Activated CD4-positive, alpha-beta T cell treated with anti-CD3 and anti-CD28 coated beads for 1 hour (primary cell): ENCODE measurements at regions not wholly inside any gene's neighbourhood (a gene's known extent, or its start where the extent isn't known, plus 50 kb on each side); places are given as distances from the start of the nearest gene placed in this dataset.
"Not testable (repeated sequence)": the region's sequence is repeated elsewhere in the genome, so short reads cannot be mapped to it uniquely, and the experiment has no call there.

Experiments used
- DNase-seq: peaks from one replicate; pipeline ENCODE4 v3.0.0-alpha.2; 2020

DNA sequence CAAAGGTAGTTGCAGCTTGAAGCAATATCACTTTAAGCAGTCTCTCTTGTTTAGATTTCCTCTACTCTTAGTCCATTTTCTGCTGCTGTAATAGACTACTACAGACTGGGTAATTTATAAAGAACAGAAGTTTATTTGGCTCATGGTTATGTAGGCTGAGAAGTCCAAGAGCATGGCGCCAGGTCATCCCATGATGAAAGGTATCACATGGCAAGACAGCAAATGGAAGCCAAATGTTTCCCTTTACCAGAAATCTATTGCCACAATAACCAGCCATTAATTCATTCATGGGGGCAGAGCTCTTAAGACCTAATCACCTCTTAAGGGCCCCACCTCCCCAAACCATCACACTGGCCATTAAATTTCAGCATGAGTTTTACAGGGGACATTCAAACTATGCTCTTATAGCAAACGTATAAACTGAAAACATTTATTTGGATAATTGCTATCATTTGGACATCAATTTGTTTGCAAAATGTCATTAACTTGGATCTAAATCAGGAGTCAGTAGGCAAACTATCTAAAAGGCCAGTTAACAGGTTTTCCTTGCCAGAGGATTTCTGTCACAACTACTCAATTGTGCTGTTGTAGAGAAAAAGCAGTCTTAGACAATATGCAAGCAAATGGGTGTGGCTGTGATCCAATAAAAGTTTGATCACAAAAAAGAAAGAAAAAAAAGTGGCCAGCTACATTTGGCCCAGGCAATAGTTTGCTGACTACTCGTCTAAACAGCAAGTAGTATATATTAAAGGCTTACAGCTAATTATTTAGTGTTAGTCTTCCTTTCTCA is 75.7 kb upstream of the GUCY1A1 start:
- DNase-seq = no peak

DNA sequence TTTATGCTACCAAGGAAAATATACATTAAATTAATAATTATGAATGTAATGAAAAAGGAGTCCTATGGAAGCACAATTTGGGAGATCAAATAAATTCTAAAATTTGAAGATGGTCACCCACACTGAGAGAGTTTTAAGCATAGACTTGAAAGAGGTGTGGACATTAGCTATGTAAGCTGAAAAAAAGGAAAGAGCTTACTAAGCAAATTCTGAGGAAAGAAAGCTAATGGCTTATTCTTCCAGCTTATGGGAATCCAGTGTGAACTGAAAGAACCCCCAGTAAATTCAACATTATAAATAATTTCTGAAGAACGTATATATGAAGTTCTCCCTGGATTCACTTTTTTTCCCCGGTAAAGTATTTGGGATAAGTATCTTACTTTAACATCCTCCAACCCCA is 78.2 kb upstream of the GUCY1A1 start:
- no peak for DNase-seq

DNA sequence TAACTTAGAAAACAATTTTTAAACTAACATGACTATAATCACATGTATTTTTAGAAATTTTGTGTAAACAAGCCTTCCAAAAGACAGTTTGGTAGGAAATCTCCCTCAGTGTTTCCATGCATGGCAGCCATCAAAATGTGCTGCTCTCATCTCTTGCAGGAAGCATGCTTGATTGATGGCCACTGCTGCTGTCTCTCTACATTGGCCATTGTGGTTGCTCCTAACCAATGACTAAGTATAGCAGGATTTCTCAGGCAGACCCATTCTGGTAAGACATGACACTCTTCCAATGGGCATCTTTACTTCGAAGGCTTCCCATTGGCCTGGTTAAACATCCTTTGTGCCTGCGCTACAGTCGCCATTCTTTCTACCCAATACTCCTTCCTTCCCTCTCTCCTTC is 78.9 kb upstream of the GUCY1A1 start:
- no peak for DNase-seq

DNA sequence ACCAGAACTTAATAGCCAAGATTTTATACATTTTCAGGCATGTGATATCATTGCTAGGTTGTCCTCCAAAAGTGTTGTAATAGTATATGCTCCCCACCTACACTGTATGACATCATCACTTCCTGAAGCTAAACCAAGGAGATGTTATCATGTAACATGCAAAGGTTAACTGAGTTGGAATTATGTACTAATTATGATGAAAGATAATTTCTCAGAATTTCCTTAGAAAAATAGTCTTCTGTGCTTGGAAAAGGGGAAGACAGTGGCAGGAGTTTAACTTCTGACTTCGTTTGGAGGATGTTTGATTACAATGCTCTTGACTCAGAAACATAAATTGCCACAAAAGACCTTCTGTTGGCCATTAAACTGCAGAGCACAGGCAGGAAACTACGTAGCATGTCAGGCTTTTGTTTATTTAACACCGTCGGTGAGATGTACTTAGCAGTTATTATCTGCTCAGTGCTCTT is 83.6 kb upstream of the GUCY1A1 start:
- no peak for DNase-seq

DNA sequence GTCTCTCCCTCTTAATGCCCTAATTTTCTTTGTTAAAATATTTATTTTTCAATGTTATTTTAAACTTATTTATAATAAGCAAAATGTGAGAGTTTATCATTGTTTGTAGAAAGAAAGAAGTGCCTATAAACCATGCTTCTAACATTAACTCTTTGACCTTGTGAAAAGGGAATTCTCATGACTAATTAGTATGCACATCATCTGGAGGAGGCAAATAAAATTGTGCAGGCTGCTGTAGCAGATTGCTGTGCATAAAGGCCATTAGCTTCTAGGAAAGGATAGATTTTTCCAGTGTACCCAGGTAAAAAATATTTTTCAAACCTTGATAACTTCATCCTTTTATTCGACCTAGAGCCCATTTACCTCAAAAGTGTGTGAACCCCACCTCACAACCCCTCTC is 84.6 kb upstream of the GUCY1A1 start:
- no peak for DNase-seq

DNA sequence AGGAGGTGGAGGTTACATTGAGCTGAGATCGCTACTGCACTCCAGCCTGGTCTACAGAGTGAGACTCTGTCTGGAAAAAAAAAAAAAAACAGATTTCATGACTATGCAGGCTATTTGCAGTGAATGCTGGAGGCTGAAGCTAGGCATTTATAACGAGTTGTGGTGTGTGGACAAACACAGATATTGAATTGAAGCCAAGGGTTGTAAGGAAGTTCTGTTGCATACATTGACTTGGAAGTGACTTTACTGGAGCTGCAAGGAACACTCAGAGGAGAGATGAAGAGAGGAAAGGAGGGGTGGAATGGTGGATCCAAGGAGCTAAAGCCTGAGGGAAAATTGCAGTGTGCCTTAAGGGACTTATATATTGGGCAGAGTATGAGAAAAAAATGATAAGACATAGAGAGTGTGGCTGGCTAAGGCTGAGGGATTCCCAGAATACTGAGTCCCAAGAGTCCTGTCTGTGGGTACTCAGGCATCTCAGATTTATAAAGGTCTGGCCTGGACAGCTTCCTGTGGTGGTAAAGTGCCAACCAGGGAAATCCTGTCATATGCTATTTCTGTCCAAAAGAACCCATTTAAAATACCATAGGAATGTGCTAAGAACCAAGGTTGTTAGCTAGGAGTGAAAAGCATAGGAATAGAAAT is 87.8 kb upstream of the GUCY1A1 start:
- no peak for DNase-seq

DNA sequence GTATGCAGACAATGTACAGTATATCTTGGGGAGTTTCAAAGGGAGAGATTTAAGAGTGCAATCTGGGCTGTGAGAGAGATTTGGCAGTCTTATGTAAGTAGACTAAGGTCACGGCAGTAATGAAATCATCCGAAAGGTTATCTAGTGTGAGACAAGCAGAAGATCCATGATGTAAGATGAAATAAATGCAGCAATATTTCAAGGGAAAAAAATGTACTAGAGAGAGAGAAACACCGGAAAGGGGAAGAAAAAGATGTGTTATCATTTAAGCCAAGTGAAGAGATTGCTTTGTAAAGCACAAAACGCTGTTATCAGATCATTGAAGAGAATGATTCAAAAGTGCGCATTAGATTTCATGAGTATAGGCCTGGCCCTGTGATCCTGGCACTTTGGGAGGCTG is 88.4 kb upstream of the GUCY1A1 start:
- no peak for DNase-seq

DNA sequence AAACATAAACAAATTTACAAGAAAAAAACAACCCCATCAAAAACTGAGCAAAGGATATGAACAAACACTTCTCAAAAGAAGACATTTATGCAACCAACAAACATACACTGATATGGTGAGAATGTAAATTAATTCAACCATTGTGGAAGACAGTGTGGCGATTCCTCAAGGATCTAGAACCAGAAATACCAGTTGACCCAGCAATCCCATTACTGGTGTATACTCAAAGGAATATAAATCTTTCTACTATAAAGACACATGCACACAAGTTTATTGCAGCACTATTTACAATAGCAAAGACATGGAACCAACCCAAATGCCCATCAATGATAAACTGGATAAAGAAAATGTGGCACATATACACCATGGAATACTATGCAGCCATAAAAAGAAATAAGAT is 92.3 kb upstream of the GUCY1A1 start:
- DNase-seq = not testable (repeated sequence)

DNA sequence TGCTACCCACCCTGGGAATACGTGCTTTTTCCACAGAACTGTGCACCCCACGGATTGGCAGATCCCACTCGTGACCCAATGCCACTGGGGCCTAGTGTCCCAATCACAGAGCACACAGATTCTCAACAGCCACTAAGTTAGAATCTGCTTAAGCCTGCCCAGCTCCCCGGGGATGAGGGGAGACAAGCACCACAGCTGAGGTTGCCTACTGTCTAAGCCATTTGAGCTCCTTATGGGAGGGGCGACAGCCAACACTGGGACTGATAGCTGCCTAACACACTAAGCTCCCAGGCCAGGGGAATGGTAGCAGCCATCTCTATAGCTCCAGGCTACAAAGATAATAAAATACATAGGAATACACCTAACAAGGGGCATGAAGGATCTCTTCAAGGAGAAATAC is 93.5 kb upstream of the GUCY1A1 start:
- DNase-seq = no peak

DNA sequence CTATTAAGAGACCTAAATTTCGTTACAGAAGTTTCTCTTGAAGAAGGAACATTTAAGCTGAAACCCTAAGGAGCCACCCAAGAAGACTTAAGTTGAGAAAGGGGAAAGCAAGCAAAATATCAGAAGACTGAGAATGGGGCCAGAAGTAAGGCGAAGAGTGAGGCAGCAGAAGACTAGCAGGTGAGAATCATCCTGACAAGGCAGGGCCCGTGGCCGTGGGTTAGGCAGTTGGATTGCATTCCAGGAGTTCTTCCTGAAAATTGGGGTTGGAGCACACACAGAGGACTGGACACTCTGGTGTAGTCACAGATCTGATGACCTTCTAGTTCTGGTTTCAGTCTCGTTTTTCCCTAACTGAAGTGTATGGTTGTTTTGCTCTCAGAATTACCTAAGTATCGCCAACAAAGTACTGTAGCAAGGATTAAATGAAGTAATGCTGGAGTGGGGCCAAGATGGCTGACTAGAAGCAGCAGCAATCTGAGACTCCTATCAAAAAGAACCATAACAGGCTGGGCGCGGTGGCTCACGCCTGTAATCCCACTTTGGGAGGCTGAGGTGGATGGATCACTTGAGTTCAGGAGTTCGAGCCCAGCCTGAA is 94.4 kb upstream of the GUCY1A1 start:
- DNase-seq = no peak

DNA sequence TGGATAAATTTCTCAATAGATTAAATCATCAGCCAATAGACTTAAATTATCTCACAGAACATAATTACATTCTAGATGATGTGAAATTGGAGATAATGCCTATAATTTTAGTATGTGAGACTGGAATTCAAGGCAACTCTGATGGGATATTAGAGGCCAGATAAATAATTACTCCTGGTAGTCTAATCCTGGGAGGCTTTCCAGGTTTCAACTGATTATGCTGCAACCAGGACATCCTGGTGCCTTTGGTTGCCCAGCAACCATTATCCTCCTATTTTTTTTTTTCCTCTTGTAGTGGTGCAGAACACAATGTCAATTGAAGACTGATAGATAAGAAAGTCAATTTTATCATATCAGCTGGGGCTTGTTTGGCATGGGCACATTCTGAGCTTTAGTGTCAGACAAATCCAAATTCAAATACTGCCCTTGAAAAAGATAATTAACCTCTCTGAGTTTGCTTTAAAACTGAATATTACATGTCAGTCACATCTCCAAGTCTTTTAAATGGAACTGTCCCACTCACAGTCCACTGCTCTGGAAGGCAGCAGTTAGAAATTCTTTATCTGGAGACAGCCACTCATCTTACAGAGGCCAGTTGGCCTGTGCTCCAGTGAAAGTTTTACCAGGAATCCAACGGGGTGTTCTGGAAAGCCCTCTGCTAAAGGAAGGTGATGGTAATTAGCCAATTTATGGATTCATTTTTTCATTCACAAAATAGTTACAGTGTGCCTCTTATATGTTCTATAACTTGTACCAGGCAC is 95.3 kb upstream of the GUCY1A1 start:
- DNase-seq = no peak

DNA sequence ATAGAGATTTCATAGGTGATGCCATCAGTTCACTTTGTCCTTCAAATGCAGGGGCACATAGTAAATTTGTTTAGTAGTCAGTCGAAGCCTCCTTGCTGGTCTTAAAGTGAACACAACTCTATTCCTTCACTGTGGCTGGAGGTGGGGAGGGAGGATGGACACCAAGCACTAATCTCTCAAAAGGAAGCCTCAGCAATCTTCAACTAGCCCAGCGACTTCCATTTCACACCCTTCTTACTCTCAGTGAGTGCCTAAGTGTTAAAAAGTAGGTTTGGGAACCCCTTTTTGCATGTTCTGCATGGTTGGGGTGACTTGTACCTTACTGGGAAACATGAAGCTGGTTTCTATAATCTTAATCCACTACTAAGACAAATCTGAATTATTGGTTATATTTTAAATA is 96.0 kb upstream of the GUCY1A1 start:
- no peak for DNase-seq

DNA sequence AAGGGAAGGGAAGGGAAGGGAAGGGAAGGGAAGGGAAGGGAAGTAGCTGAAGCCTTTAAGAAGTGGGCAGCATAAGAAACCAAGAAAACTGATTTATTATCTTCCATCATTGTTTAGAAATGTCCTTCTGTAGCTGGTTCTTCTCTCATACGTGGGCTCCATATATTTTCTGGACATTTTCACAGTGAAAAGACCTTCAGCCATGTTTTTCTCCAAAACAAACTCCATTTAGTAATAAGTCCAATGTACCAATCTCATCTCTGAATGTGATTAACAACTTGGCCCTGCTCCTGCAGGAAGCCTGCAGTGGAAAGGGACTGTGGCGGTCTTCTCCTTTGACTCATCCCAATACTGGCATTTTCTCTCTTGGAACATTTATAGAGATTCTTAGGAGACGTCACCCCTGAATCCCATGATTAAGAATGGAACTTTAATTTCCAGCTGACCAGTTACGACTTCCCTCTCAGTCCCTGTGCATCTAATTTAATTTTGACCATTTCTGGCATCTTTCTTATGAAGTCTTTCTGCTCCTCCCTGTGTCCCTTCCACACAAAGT is 96.6 kb upstream of the GUCY1A1 start:
- no peak for DNase-seq

DNA sequence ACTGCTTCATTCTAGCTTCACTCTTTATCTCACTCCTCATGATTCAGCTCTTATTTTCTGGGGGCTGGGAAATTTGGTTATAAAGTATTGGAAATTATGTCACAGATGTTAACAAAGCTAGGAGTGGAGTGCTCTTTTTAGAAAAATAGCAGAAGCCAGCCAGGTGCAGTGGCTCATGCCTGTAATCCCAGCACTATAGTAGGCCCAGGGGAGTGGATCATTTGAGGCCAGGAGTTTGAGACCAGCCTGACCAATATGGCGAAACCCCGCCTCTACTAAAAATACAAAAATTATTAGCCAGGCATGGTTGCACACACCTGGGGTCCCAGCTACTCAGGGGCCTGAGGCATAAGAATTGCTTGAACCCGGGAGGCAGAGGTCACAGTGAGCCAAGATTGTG is 97.2 kb upstream of the GUCY1A1 start:
- no peak for DNase-seq

DNA sequence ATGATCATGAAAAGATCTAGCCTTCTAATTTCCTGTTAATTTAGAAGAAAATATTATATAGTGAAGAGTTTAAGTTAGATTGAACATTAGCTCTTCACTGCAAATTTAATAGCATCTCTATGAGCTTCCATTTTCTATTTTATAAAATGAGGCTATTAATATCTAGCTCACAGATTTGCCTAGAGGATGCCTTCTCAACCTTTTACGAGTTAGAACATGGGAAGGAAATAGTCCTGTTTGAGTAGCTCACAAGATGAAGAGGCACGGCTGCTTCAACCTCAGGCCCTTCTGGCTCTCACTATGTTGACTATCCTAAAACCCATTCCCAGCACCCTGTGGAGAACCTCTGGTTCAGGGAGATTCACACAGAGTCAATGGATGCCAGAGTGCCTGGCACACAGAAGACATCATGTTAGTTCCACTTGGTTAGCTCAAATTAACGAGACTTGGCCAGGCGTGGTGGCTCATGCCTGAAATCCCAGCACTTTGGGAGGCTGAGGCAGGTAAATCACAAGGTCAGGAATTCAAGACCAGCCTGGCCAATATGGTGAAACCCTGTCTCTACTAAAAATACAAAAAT is 97.9 kb upstream of the GUCY1A1 start:
- DNase-seq = no peak

DNA sequence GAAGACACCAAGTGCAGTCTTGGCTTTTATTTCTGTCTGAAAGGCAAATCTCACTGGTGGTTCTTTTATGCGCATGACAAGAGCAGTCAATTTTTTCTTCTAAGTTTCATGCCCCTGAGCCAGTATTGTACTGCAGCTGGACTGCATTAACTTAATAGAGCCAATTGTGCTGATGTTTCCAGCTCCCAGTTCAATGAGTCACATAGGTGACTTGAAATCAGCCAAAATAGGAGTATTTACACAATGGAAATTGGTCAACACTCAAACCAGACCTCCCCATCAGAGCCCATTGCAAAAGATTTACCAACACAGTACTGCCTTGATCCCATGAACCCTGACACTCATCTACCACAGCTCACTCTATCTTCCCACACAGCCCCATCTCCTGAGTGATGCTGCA is 100.3 kb upstream of the GUCY1A1 start:
- no peak for DNase-seq

DNA sequence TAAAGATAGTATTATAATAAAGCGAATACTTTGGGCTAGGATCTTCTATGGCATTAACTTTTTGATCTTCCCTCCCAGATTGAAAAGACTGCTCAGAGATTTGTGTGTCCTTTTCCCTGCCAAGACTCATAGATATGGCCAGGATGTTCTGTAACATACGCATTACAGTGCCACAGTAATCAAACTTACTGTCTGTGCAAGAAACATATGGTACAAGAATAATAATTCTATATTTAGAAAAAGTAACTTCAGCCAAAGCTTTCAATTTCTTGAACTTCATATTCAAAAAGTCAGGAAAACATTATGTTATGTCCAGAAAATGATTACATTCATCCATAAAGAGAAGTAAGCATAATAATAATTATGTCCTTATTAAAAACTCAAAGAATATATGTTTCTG is 100.9 kb upstream of the GUCY1A1 start:
- DNase-seq = no peak

DNA sequence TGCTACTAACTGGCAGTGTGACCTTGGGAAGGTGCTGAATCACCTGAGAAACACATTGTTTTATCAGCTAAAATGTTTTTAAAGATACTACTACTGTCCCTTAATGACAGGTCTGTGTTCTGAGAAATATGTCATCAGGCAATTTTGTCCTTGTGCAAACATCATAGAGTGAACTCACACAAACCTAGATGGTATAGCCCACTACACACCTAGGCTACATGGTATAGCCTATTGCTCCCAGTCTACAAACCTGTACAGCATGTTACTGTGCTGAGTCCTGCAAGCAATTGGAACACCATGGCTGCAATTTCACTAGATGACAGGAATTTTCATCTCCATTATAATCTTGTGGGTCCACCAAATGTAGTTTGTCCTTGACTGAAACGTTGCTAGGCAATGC is 101.3 kb upstream of the GUCY1A1 start:
- no peak for DNase-seq

DNA sequence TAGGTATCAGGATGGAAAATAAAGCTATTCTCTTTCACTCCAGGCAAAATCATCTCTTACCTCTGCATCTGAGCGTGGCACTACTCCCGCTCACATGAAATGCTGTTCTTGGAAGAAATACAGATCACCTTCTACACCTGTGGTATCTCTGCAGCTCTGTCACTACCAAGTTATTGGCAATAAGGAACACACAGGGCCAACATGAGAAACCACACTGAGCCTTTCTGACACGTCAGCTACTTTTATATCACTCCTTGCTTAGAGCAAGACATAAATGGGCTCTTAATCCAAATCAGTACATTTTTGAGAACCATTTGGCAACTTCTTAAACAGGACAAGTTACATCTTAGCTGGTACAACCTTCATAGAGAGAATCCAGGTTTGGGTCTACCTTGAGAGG is 101.8 kb upstream of the GUCY1A1 start:
- no peak for DNase-seq

DNA sequence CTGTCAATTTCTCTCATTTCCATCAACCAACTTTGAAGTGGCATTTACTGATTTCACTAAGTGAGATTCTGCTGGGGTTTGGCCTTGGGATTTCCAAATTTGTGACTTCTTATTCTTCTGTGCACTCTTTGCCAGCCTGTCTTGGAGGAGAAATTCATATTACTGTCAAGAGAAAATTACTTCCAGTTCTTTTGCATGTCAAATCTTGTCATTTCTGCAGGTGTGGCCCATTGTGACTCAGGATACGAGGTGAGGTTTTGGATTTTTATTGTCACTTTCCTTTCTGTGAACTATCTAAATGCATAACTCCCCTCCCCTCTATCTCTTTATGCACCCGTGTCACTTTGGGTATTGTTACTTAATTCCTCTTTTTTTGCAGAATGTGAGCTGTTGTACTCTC is 102.6 kb upstream of the GUCY1A1 start:
- no peak for DNase-seq

DNA sequence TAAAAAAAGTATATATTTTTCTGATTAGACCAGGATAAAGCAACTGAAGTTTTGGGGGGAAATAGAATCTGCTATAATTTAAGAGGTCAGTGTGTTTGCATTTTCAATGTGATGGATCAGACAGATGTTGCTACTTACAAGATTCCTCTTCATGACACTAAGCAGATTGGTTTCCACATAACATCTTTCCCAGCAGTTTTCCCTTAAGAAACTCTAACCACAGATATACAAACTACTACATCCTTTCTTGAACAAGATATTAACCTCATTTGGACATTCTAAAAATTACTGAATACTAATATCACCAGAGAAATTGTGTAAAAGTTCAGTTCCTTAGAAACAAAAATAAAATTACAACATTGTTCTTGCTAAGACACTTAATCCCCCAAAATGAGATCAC is 106.7 kb upstream of the GUCY1A1 start:
- no peak for DNase-seq

DNA sequence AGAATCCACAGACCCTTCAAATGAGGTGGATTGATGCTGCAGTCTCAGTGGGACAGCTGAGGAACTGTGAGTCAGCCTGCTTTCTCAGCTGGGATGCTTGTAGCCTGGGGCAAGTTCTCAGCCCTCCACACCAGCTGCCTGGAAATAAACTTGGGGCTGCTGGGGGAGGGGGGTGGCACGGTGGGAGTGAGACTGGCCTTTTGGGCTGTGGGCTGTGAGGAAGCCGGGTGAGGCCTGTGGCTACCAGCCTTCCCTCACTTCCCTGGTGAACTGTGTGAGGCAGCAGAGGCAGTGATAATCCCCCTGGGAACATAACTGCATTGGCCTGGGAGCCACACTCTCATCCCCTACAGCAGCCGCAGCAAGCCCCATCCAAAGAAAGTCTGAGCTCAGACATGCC is 114.5 kb upstream of the GUCY1A1 start:
- DNase-seq = no peak

DNA sequence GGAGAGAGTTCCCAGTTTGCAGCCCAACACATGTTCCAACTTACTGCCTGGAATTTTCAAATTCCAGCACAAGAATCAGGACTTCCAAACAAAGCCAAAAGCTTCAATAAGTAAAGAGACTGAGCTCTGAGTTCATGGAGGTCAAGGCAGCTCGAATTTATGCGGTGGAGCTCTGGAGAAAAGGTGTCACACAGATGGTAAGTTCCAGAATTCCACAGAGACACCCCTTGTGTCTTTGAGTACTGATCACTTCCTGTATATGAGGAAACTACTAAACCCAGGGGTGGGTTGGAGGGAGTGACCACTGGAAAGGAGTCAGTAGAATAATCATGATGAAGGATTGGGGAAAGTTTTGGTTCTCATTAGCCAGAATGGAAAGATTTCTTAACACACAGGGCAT is 118.5 kb upstream of the GUCY1A1 start:
- no peak for DNase-seq
